ENCODE measurements at regions not wholly inside any gene's neighbourhood (a gene's known extent, or its start where the extent isn't known, plus 50 kb on each side); places are given as distances from the start of the nearest gene placed in this dataset.

GRCh38 chr3:67783281-67784250, 129.2 kb upstream of the SUCLG2 start:
- no TSS peak for BruUV-seq (replicated peaks)

DNA sequence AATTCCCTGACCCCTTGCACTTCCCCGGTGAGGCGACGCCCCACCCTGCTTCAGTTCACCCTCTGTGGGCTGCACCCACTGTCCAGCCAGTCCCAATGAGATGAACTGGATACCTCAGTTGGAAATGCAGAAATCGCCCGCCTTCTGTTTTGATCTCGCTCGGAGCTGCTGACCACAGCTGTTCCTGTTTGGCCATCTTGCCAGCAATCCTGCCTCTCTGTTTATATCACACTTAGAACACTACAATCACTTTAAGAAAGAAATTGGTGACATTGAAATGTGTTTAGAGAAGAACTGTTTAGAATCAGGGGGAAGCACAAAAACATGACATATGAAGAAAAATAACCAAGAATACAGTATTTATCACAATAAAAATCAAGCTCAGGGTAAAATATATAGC, 127.5 kb upstream of the SUCLG2 start:
- Histone ChIP-seq H3K36me3 (ENCODE audit: control insufficient read depth, insufficient read depth, low read length) (no peaks in the 10 kb centered on the region), H3K27me3 (replicated peaks; ENCODE audit: control insufficient read depth, insufficient read depth, low read length) (no peaks in the 10 kb centered on the region), H3K4me1 (no peaks in the 10 kb centered on the region), H3K9me3 (no peaks in the 10 kb centered on the region), H3K4me3 (ENCODE audit: low read depth, low read length) (no peak overlapping the region)
- H3K9me3 Mint-ChIP-seq (ENCODE audit: unreplicated experiment) = no peaks in the 10 kb centered on the region
- ChIA-PET CTCF (no interaction called here), POLR2A (no interaction called here)
- DNase-seq = no peak
- intact Hi-C loops (cut with micrococcal nuclease; ENCODE audit: unreplicated experiment) = no loop called here
- BruUV-seq (replicated peaks) = no TSS peak
- no peak for TF ChIP-seq CTCF (IDR thresholded peaks at IDR 0.05; ENCODE audit: insufficient read depth in 1 of 2, low read depth in 1 of 2, low read length in 1 of 2, severe bottlenecking in 1 of 2, unreplicated experiment in 1 of 2)
- H3K27me3 Mint-ChIP-seq (ENCODE audit: insufficient read depth, unreplicated experiment) = peaks cover 3% of the 10 kb centered on the region
- no peak overlapping the region for H3K27ac Mint-ChIP-seq (ENCODE audit: unreplicated experiment)
- no peak overlapping the region for H3K4me3 Mint-ChIP-seq (ENCODE audit: unreplicated experiment)
- H3K36me3 Mint-ChIP-seq (ENCODE audit: insufficient read depth, unreplicated experiment) = no peaks in the 10 kb centered on the region
- no peaks in the 10 kb centered on the region for H3K4me1 Mint-ChIP-seq (ENCODE audit: low read depth, unreplicated experiment)

More at GRCh38 chr3:67783281-67784250, 129.2 kb upstream of the SUCLG2 start:
- DNase-seq = no peak
- H3K36me3 Mint-ChIP-seq (ENCODE audit: insufficient read depth, unreplicated experiment) = no peaks in the 10 kb centered on the region
- no peaks in the 10 kb centered on the region for H3K27me3 ChIP-seq (replicated peaks; ENCODE audit: control insufficient read depth, insufficient read depth, low read length)
- no peak overlapping the region for H3K4me3 ChIP-seq (ENCODE audit: low read depth, low read length)
- ChIA-PET POLR2A (no interaction called here), CTCF (no interaction called here)
- H3K27me3 Mint-ChIP-seq (ENCODE audit: insufficient read depth, unreplicated experiment) = peaks cover 3% of the 10 kb centered on the region
- TF ChIP-seq CTCF (IDR thresholded peaks at IDR 0.05; ENCODE audit: insufficient read depth in 1 of 2, low read depth in 1 of 2, low read length in 1 of 2, severe bottlenecking in 1 of 2, unreplicated experiment in 1 of 2) = no peak
- H3K27ac Mint-ChIP-seq (ENCODE audit: unreplicated experiment) = no peak overlapping the region
- no peaks in the 10 kb centered on the region for H3K9me3 ChIP-seq
- intact Hi-C loops (cut with micrococcal nuclease; ENCODE audit: unreplicated experiment) = no loop called here
- H3K4me1 ChIP-seq = no peaks in the 10 kb centered on the region
- H3K9me3 Mint-ChIP-seq (ENCODE audit: unreplicated experiment) = no peaks in the 10 kb centered on the region
- no peak overlapping the region for H3K4me3 Mint-ChIP-seq (ENCODE audit: unreplicated experiment)
- no peaks in the 10 kb centered on the region for H3K4me1 Mint-ChIP-seq (ENCODE audit: low read depth, unreplicated experiment)
- no peaks in the 10 kb centered on the region for H3K36me3 ChIP-seq (ENCODE audit: control insufficient read depth, insufficient read depth, low read length)

DNA sequence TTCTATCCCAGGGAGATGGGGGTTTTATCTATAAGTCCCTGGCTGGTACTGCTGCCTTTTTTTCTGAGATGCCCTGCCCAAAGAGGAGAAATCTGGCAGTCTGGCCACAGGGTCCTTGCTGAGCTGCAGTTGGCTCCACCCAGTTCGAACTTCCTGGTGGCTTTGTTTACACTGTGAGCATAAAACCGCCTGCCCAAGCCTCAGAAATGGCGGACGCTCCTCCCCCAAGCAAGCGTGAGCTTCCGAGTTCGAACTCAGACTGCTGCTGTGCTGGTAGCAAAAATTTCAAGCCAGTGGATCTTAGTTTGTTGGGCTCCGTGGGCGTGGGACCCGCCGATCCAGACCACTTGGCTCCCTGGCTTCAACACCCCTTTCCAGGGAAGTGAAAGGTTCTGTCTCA, 126.8 kb upstream of the SUCLG2 start:
- no TSS peak for BruUV-seq (replicated peaks)
- CTCF ChIA-PET = no interaction called here
- peaks cover 3% of the 10 kb centered on the region for H3K27me3 Mint-ChIP-seq (ENCODE audit: insufficient read depth, unreplicated experiment)
- no peaks in the 10 kb centered on the region for H3K9me3 Mint-ChIP-seq (ENCODE audit: unreplicated experiment)
- H3K36me3 Mint-ChIP-seq (ENCODE audit: insufficient read depth, unreplicated experiment) = no peaks in the 10 kb centered on the region
- no peaks in the 10 kb centered on the region for H3K4me1 Mint-ChIP-seq (ENCODE audit: low read depth, unreplicated experiment)
- Histone ChIP-seq H3K27me3 (replicated peaks; ENCODE audit: control insufficient read depth, insufficient read depth, low read length) (no peaks in the 10 kb centered on the region), H3K4me3 (ENCODE audit: low read depth, low read length) (no peak overlapping the region), H3K36me3 (ENCODE audit: control insufficient read depth, insufficient read depth, low read length) (no peaks in the 10 kb centered on the region), H3K9me3 (no peaks in the 10 kb centered on the region), H3K4me1 (no peaks in the 10 kb centered on the region)
- intact Hi-C loops (cut with micrococcal nuclease; ENCODE audit: unreplicated experiment) = no loop called here
- POLR2A ChIA-PET = no interaction called here
- no peak overlapping the region for H3K4me3 Mint-ChIP-seq (ENCODE audit: unreplicated experiment)
- no peak overlapping the region for H3K27ac Mint-ChIP-seq (ENCODE audit: unreplicated experiment)
- DNase-seq = no peak
- TF ChIP-seq CTCF (IDR thresholded peaks at IDR 0.05; ENCODE audit: insufficient read depth in 1 of 2, low read depth in 1 of 2, low read length in 1 of 2, severe bottlenecking in 1 of 2, unreplicated experiment in 1 of 2) = no peak
